ENCODE measurements at regions not wholly inside any gene's neighbourhood (a gene's known extent, or its start where the extent isn't known, plus 50 kb on each side); places are given as distances from the start of the nearest gene placed in this dataset.

- Histone ChIP-seq H3K27ac (ENCODE audit: extremely low read depth, low read depth, low read length) (no peak overlapping the region), H3K4me3 (no peak overlapping the region), H4K20me1 (replicated peaks; ENCODE audit: control insufficient read depth, insufficient read depth, low read length) (peaks cover 5% of the 10 kb centered on the region; the same call in 1 of the 2 replicates), H3K4me2 (ENCODE audit: insufficient read depth, low read length) (no peak overlapping the region), H3K9me1 (ENCODE audit: control insufficient read depth, insufficient read depth, low read length) (no peaks in the 10 kb centered on the region), H2AFZ (ENCODE audit: low read depth, low read length) (no peak overlapping the region), H3K9me3 (replicated peaks; ENCODE audit: control insufficient read depth, insufficient read depth, low read depth, low read length) (no peaks in the 10 kb centered on the region), H3K79me2 (ENCODE audit: control insufficient read depth, insufficient read depth, low read length) (peaks cover 20% of the 10 kb centered on the region), H3K27me3 (ENCODE audit: control insufficient read depth in 2 of 2, insufficient read depth in 2 of 2, low read length in 2 of 2) (no peaks in the 10 kb centered on the region), H3K9ac (ENCODE audit: insufficient read depth in 1 of 2, low read depth in 2 of 2, low read length in 2 of 2) (no peak overlapping the region), H3K36me3 (ENCODE audit: control insufficient read depth, insufficient read depth, low read length) (no peaks in the 10 kb centered on the region), H3K4me1 (replicated peaks in 1 of 2; ENCODE audit: control insufficient read depth in 2 of 2, insufficient read depth in 2 of 2, low read length in 2 of 2) (no peaks in the 10 kb centered on the region)
- POLR2A ChIA-PET = no interaction called here
- intact Hi-C loops (cut with micrococcal nuclease) (no loop called here), in situ Hi-C loops (cut with MboI) (no loop called here)
- 39% methylated on average over 3 of the region's 3 CpGs for WGBS (ENCODE audit: insufficient coverage, low coverage, missing lambda C conversion rate)
- FAIRE-seq (no peak), DNase-seq (ENCODE audit: extremely low read depth in 1 of 4, low spot score in 3 of 4) (no peak), ATAC-seq (no peak)
- CTCF ChIA-PET (ENCODE audit: low intra/inter-chr PET ratio) = no interaction called here
- BruUV-seq (replicated peaks) = no TSS peak
- TF ChIP-seq FOXO4 (CRISPR knock-in tag; IDR thresholded peaks at IDR 0.05) = no peak
- no peak for TF ChIP-seq SAFB (IDR thresholded peaks at IDR 0.05; ENCODE audit: borderline replicate concordance, low read depth, low read length)
- no peak for TF ChIP-seq ZNF444 (CRISPR knock-in tag; IDR thresholded peaks at IDR 0.05)
- TF ChIP-seq ZNF408 (CRISPR knock-in tag; IDR thresholded peaks at IDR 0.05; ENCODE audit: low read depth) = no peak
- no peak for TF ChIP-seq SP1 (CRISPR knock-in tag; IDR thresholded peaks at IDR 0.05)
- no peak for TF ChIP-seq ZNF551 (CRISPR knock-in tag; IDR thresholded peaks at IDR 0.05)
- no peak for TF ChIP-seq ZBTB34 (CRISPR knock-in tag; IDR thresholded peaks at IDR 0.05)
These were observed 174.0 kb downstream of the GLUD2 start for GRCh38 chrX:121221322-121221977.

Measured in K562 (cell line).